SK-N-SH (cell line): ENCODE measurements at regions not wholly inside any gene's neighbourhood (a gene's known extent, or its start where the extent isn't known, plus 50 kb on each side); places are given as distances from the start of the nearest gene placed in this dataset.

Experiments
- CTCF ChIA-PET: fragments of 300-600, 350-600 bp; formaldehyde crosslinking; extraction: SDS; loops from one replicate; lab custom pipeline; 2021; lab: Yijun Ruan, JAX
- POLR2A ChIA-PET: fragments of 350-600 bp; sonication (Branson Sonifier 250); formaldehyde crosslinking; extraction: SDS; loops from one replicate; lab custom pipeline; 2020; ENCODE audit warnings: antibody characterized with exemption, inconsistent platforms; lab: Yijun Ruan, JAX
- DNase-seq: peaks from one replicate; pipeline ENCODE4 v3.0.0; 2012
- H2AFZ ChIP-seq: fragments of 200-600 bp; sonication (generic); 2 replicates; pipeline ENCODE4 v1.8.1; 2016; ENCODE audit warnings: antibody characterized with exemption, mild to moderate bottlenecking, low read depth
- H3F3A ChIP-seq: fragments of 200-600 bp; sonication (generic); replicated peaks from 2 replicates; pipeline ENCODE3; 2016; ENCODE audit warnings: antibody characterized with exemption, mild to moderate bottlenecking; ENCODE audit not compliant: insufficient read depth
- H3K27ac ChIP-seq, 2 experiments: fragments of 200-500 bp in 1 of 2; fragments of 200-600 bp in 1 of 2; sonication (Bioruptor generic) in 1 of 2; sonication (generic), shearing (Covaris generic) in 1 of 2; 2 replicates each; pipeline versions ENCODE4 v1.5.1 to v1.6.1; 2014 to 2016; ENCODE audit warnings: low read depth in 2 of 2, inconsistent platforms in 1 of 2, low read length in 1 of 2, mild to moderate bottlenecking in 1 of 2, mixed read lengths in 1 of 2
- H3K27me3 ChIP-seq: fragments of 200-600 bp; sonication (generic), shearing (Covaris generic); 2 replicates; pipeline ENCODE4 v1.6.1; 2016; ENCODE audit warnings: mixed run types; ENCODE audit not compliant: insufficient read depth
- H3K36me3 ChIP-seq, 2 experiments: fragments of 200-500 bp in 1 of 2; fragments of 200-600 bp in 1 of 2; sonication (Bioruptor generic) in 1 of 2; sonication (generic) in 1 of 2; replicated peaks in 1 of 2; 2 replicates each; pipeline versions ENCODE3 to v1.5.1; 2014 to 2016; ENCODE audit warnings: low read length in 1 of 2, mild to moderate bottlenecking in 1 of 2; ENCODE audit not compliant: insufficient read depth in 2 of 2, control insufficient read depth in 1 of 2
- H3K4me1 ChIP-seq, 2 experiments: fragments of 200-500 bp in 1 of 2; fragments of 200-600 bp in 1 of 2; sonication (Bioruptor generic) in 1 of 2; sonication (generic), shearing (Covaris generic) in 1 of 2; 2 replicates each; pipeline versions ENCODE4 v1.5.1 to v1.6.1; 2014 to 2016; ENCODE audit warnings: low read depth in 1 of 2, low read length in 1 of 2, mixed run types in 1 of 2; ENCODE audit not compliant: insufficient read depth in 2 of 2, control insufficient read depth in 1 of 2
- H3K4me2 ChIP-seq: fragments of 200-600 bp; sonication (generic), shearing (Covaris generic); 2 replicates; pipeline ENCODE4 v1.6.1; 2017; ENCODE audit warnings: mixed run types
- H3K4me3 ChIP-seq, 2 experiments: fragments of 200-500 bp in 1 of 2; fragments of 200-600 bp in 1 of 2; sonication (Bioruptor generic) in 1 of 2; sonication (generic), shearing (Covaris generic) in 1 of 2; 2 replicates each; pipeline versions ENCODE4 v1.5.1 to v1.8.1; 2014 to 2016; ENCODE audit warnings: low read depth in 2 of 2, inconsistent platforms in 1 of 2, low read length in 1 of 2, mild to moderate bottlenecking in 1 of 2, mixed read lengths in 1 of 2, moderate library complexity in 1 of 2
- H3K79me2 ChIP-seq: fragments of 200-600 bp; sonication (generic); 2 replicates; pipeline ENCODE4 v1.8.1; 2017; ENCODE audit warnings: mild to moderate bottlenecking; ENCODE audit not compliant: insufficient read depth
- H3K9ac ChIP-seq: fragments of 200-600 bp; sonication (generic); 2 replicates; pipeline ENCODE4 v1.6.1; 2017; ENCODE audit warnings: mixed run types
- H3K9me2 ChIP-seq: fragments of 200-600 bp; sonication (generic); 2 replicates; pipeline ENCODE4 v1.6.1; 2017; ENCODE audit warnings: mixed run types
- H3K9me3 ChIP-seq: fragments of 200-600 bp; sonication (generic); 2 replicates; pipeline ENCODE4 v1.6.1; 2017; ENCODE audit warnings: mixed run types, mild to moderate bottlenecking, moderate library complexity
- H4K20me1 ChIP-seq: fragments of 200-600 bp; sonication (generic); 2 replicates; pipeline ENCODE4 v1.6.1; 2017; ENCODE audit warnings: mild to moderate bottlenecking, mixed run types; ENCODE audit not compliant: insufficient read depth
- FOSL2 ChIP-seq: IDR thresholded peaks from 2 replicates; pipeline ENCODE4 v1.4.0; 2012; ENCODE audit warnings: low read depth, mild to moderate bottlenecking, moderate library complexity, borderline replicate concordance
- FOXJ3 ChIP-seq: sonication (generic); formaldehyde crosslinking; IDR thresholded peaks from 2 replicates; pipeline ENCODE4 v1.5.1; 2020; ENCODE audit warnings: mild to moderate bottlenecking, missing genetic modification reagents
- FOXM1 ChIP-seq: IDR thresholded peaks from 2 replicates; pipeline ENCODE4 v1.4.0; 2012; ENCODE audit warnings: low read depth, mild to moderate bottlenecking
- GABPA ChIP-seq: IDR thresholded peaks from 2 replicates; pipeline ENCODE4 v1.4.0; 2012; ENCODE audit warnings: low read depth, mild to moderate bottlenecking
- GATA2 ChIP-seq: sonication (generic); formaldehyde crosslinking; IDR thresholded peaks from 2 replicates; pipeline ENCODE4 v1.5.0; 2020; ENCODE audit warnings: mild to moderate bottlenecking, missing genetic modification reagents
- NRF1 ChIP-seq: IDR thresholded peaks from 2 replicates; pipeline ENCODE4 v1.6.1; 2012; ENCODE audit warnings: low read depth, mild to moderate bottlenecking, low read length
- RFX5 ChIP-seq: IDR thresholded peaks from 2 replicates; pipeline ENCODE4 v1.6.1; 2012; ENCODE audit warnings: mild to moderate bottlenecking, improper control_type of control experiment, low read length
- USF2 ChIP-seq: fragments of 150-350 bp; IDR thresholded peaks from 2 replicates; pipeline ENCODE4 v1.6.1; 2017; ENCODE audit warnings: antibody characterized with exemption, low read length, low read depth, borderline replicate concordance
- WGBS: methylation state at CpG from one replicate; pipeline ENCODE4 v1.1.6; 2017; ENCODE audit warnings: low lambda C conversion rate; 5-methylcytosine and 5-hydroxymethylcytosine counted together
- TF ChIP-seq, protein P1 (sequence below): IDR thresholded peaks from 2 replicates; pipeline ENCODE4 v1.4.0; 2012; ENCODE audit warnings: low read depth
- TF ChIP-seq, protein P2 (sequence below): IDR thresholded peaks from 2 replicates; pipeline ENCODE4; 2012
- TF ChIP-seq, protein P3 (sequence below): IDR thresholded peaks from 2 replicates; pipeline ENCODE4 v1.6.1; 2012; ENCODE audit warnings: mild to moderate bottlenecking, low read depth, low read length, moderate library complexity
- TF ChIP-seq, protein P4 (sequence below): IDR thresholded peaks from 2 replicates; pipeline ENCODE4 v1.4.0; 2012; ENCODE audit warnings: low read depth, borderline replicate concordance
- TF ChIP-seq, protein P5 (sequence below): IDR thresholded peaks from 2 replicates; pipeline ENCODE4 v1.4.0; 2012; ENCODE audit warnings: low read depth, borderline replicate concordance

DNA sequence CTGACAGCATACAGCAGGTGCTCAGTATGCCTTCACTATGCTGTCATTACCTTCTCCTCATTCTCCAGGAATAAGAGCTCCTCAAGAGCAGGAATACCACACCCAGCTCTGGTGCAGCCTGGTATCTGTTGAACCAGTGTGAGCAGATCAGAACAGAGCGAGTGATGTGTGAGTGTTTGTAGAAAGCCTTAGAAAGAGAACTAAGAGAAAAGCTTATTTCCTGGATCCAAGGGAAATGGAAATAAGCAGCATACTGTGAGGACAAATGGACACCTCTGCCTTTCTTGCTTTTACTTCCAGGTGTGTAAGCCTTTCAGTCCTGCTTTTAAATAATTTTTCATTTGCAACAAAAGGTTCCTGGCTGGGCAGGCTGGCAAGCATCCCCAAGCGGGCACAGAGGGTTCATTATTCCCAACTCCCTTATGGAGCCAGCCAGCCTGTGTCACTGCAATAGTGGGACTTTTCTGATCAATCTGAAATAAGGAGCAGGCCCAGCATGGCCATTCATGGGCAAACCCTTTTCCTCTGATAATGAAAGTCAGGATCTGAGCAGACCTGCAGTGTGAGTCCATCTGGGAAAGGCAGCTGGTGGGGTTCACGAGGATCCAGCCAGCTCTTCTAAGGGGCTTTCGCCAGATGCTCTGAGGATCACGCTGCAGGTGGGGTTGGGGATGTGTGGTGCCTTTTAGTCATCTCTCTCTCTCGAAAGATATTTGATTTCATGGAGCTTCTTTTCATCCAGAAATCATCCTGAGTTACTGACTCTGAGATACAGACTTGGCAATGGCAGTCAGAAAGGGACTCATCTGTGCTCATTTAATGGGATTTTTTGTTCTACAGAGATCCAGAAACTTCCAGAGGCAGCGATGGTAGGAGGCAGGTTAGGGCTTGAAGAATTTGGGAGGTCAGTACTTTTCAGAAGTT lies 594.9 kb upstream of the CFAP20DC start:
- Histone ChIP-seq H3K27me3 (no peaks in the 10 kb centered on the region; the same call in 1 of the 2 replicates), H4K20me1 (no peaks in the 10 kb centered on the region), H3K9me2 (no peaks in the 10 kb centered on the region), H3K9me3 (no peaks in the 10 kb centered on the region), H3K4me1 (no peaks in the 10 kb centered on the region), H3K4me3 (no peak overlapping the region), H3F3A (no peaks in the 10 kb centered on the region), H3K9ac (no peak overlapping the region), H3K4me2 (no peak overlapping the region), H3K27ac (no peak overlapping the region), H3K36me3 (no peaks in the 10 kb centered on the region), H2AFZ (no peak overlapping the region), H3K79me2 (no peaks in the 10 kb centered on the region)
- ChIA-PET POLR2A (no interaction called here), CTCF (interaction anchor here (0.6 kb wide), 1 partner anchor 291 kb away, joined by 3 read pairs; no protein-coding TSS in a partner anchor)
- no peak for DNase-seq
- 32% methylated on average over 7 of the region's 7 CpGs for WGBS
- TF ChIP-seq FOXM1 (no peak), RFX5 (no peak), FOXJ3 (CRISPR knock-in tag) (no peak), GATA2 (CRISPR knock-in tag) (no peak), FOSL2 (no peak), USF2 (no peak), GABPA (no peak), NRF1 (no peak)
- TF ChIP-seq, protein P1, sequence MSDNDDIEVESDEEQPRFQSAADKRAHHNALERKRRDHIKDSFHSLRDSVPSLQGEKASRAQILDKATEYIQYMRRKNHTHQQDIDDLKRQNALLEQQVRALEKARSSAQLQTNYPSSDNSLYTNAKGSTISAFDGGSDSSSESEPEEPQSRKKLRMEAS = no peak
- TF ChIP-seq, protein P2, sequence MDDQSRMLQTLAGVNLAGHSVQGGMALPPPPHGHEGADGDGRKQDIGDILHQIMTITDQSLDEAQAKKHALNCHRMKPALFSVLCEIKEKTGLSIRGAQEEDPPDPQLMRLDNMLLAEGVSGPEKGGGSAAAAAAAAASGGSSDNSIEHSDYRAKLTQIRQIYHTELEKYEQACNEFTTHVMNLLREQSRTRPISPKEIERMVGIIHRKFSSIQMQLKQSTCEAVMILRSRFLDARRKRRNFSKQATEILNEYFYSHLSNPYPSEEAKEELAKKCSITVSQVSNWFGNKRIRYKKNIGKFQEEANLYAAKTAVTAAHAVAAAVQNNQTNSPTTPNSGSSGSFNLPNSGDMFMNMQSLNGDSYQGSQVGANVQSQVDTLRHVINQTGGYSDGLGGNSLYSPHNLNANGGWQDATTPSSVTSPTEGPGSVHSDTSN = no peak
- TF ChIP-seq, protein P3, sequence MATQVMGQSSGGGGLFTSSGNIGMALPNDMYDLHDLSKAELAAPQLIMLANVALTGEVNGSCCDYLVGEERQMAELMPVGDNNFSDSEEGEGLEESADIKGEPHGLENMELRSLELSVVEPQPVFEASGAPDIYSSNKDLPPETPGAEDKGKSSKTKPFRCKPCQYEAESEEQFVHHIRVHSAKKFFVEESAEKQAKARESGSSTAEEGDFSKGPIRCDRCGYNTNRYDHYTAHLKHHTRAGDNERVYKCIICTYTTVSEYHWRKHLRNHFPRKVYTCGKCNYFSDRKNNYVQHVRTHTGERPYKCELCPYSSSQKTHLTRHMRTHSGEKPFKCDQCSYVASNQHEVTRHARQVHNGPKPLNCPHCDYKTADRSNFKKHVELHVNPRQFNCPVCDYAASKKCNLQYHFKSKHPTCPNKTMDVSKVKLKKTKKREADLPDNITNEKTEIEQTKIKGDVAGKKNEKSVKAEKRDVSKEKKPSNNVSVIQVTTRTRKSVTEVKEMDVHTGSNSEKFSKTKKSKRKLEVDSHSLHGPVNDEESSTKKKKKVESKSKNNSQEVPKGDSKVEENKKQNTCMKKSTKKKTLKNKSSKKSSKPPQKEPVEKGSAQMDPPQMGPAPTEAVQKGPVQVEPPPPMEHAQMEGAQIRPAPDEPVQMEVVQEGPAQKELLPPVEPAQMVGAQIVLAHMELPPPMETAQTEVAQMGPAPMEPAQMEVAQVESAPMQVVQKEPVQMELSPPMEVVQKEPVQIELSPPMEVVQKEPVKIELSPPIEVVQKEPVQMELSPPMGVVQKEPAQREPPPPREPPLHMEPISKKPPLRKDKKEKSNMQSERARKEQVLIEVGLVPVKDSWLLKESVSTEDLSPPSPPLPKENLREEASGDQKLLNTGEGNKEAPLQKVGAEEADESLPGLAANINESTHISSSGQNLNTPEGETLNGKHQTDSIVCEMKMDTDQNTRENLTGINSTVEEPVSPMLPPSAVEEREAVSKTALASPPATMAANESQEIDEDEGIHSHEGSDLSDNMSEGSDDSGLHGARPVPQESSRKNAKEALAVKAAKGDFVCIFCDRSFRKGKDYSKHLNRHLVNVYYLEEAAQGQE = no peak
- TF ChIP-seq, protein P4, sequence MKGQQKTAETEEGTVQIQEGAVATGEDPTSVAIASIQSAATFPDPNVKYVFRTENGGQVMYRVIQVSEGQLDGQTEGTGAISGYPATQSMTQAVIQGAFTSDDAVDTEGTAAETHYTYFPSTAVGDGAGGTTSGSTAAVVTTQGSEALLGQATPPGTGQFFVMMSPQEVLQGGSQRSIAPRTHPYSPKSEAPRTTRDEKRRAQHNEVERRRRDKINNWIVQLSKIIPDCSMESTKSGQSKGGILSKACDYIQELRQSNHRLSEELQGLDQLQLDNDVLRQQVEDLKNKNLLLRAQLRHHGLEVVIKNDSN = no peak
- TF ChIP-seq, protein P5, sequence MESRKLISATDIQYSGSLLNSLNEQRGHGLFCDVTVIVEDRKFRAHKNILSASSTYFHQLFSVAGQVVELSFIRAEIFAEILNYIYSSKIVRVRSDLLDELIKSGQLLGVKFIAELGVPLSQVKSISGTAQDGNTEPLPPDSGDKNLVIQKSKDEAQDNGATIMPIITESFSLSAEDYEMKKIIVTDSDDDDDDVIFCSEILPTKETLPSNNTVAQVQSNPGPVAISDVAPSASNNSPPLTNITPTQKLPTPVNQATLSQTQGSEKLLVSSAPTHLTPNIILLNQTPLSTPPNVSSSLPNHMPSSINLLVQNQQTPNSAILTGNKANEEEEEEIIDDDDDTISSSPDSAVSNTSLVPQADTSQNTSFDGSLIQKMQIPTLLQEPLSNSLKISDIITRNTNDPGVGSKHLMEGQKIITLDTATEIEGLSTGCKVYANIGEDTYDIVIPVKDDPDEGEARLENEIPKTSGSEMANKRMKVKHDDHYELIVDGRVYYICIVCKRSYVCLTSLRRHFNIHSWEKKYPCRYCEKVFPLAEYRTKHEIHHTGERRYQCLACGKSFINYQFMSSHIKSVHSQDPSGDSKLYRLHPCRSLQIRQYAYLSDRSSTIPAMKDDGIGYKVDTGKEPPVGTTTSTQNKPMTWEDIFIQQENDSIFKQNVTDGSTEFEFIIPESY = no peak
